PC-3 (cell line): ENCODE measurements at regions not wholly inside any gene's neighbourhood (a gene's known extent, or its start where the extent isn't known, plus 50 kb on each side); places are given as distances from the start of the nearest gene placed in this dataset.
"Not testable (repeated sequence)": the region's sequence is repeated elsewhere in the genome, so short reads cannot be mapped to it uniquely, and the experiment has no call there.

Experiments used
- ATAC-seq: fragments of 200-7000 bp; cut with Tn5 transposase; 2 replicates; pipeline ENCODE4 v1.9.1; 2020; ENCODE audit warnings: mild to moderate bottlenecking, moderate library complexity
- BruUV-seq: library from RNA; stranded (reverse); fragments of 400-500 nt; replicated peaks from 2 replicates; lab custom pipeline; 2021; lab: Mats Ljungman, UMichigan
- CTCF ChIA-PET: fragments of 300-600 bp; sonication (Branson Sonifier 250); formaldehyde crosslinking; loops from one replicate; lab custom pipeline; 2022; ENCODE audit warnings: antibody characterized with exemption; lab: Charles Lee
- POLR2A ChIA-PET: fragments of 300-600 bp; sonication (Branson Sonifier 250); formaldehyde crosslinking; loops from one replicate; lab custom pipeline; 2022; ENCODE audit warnings: antibody characterized with exemption; ENCODE audit not compliant: unreplicated experiment; lab: Charles Lee
- DNase-seq: peaks from one replicate; pipeline ENCODE4 v3.0.0-alpha.2; 2015
- H2AFZ ChIP-seq: fragments of 300-600 bp; sonication (generic); 2 replicates; pipeline ENCODE4 v1.6.0; 2016; ENCODE audit warnings: antibody characterized with exemption, low read length
- H3F3A ChIP-seq: fragments of 300-600 bp; sonication (generic); one replicate; pipeline ENCODE4 v1.6.0; 2017; ENCODE audit warnings: antibody characterized with exemption, low read length, control low read depth, mild to moderate bottlenecking; ENCODE audit not compliant: unreplicated experiment
- H3K27ac ChIP-seq: fragments of 300-600 bp; sonication (generic); 2 replicates; pipeline ENCODE4 v1.5.1; 2016; ENCODE audit warnings: mild to moderate bottlenecking, low read length
- H3K27me3 ChIP-seq: fragments of 300-600 bp; sonication (generic); 2 replicates; pipeline ENCODE4 v1.6.1; 2016; ENCODE audit warnings: low read length, mixed read lengths
- H3K36me3 ChIP-seq: fragments of 300-600 bp; sonication (generic); 2 replicates; pipeline ENCODE4 v1.6.1; 2016; ENCODE audit warnings: low read depth, mixed run types, low read length, mixed read lengths
- H3K4me1 ChIP-seq: fragments of 300-600 bp; sonication (generic); 2 replicates; pipeline ENCODE4 v1.5.1; 2016; ENCODE audit warnings: low read length; ENCODE audit not compliant: insufficient read depth
- H3K4me2 ChIP-seq: fragments of 300-600 bp; sonication (generic); 2 replicates; pipeline ENCODE4 v1.6.0; 2016; ENCODE audit warnings: low read length
- H3K4me3 ChIP-seq: fragments of 300-600 bp; sonication (generic); 2 replicates; pipeline ENCODE4 v1.5.1; 2016; ENCODE audit warnings: mild to moderate bottlenecking, low read length, mixed read lengths
- H3K79me2 ChIP-seq: fragments of 300-600 bp; sonication (generic); 2 replicates; pipeline ENCODE4 v1.6.1; 2017; ENCODE audit warnings: low read length, mixed read lengths
- H3K9ac ChIP-seq: fragments of 300-600 bp; sonication (generic); 2 replicates; pipeline ENCODE4 v1.6.0; 2016; ENCODE audit warnings: mild to moderate bottlenecking, low read length
- H3K9me2 ChIP-seq: fragments of 300-600 bp; sonication (generic); replicated peaks from 2 replicates; pipeline ENCODE4 v1.6.1; 2016; ENCODE audit warnings: mixed run types, low read length, mixed read lengths
- H3K9me3 ChIP-seq: fragments of 300-600 bp; sonication (generic); 2 replicates; pipeline ENCODE4 v1.6.1; 2016; ENCODE audit warnings: low read length, mixed read lengths
- H4K20me1 ChIP-seq: fragments of 300-600 bp; sonication (generic); 2 replicates; pipeline ENCODE4 v1.6.1; 2016; ENCODE audit warnings: low read length, mixed read lengths
- EZH2 ChIP-seq: fragments of 300-600 bp; sonication (generic); IDR thresholded peaks from one replicate; pipeline ENCODE4 v1.6.1; 2017; ENCODE audit warnings: antibody characterized with exemption, mild to moderate bottlenecking, low read length; ENCODE audit not compliant: unreplicated experiment
- EZH2phosphoT487 ChIP-seq: fragments of 300-600 bp; sonication (generic); IDR thresholded peaks from 2 replicates; pipeline ENCODE4 v1.6.1; 2018; ENCODE audit warnings: mild to moderate bottlenecking, antibody characterized with exemption, low read length, borderline replicate concordance
- intact Hi-C: fragments of 100-400 bp; cut with micrococcal nuclease; formaldehyde crosslinking; loops from 2 replicates; pipeline ENCODE4 v1.9.0; 2023
- TF ChIP-seq, protein P1 (sequence below): fragments of 300-600 bp; sonication (generic); conservative IDR thresholded peaks from 2 replicates; pipeline ENCODE4 v1.5.1; 2017; ENCODE audit warnings: antibody characterized with exemption, low read depth, mild to moderate bottlenecking, low read length

DNA sequence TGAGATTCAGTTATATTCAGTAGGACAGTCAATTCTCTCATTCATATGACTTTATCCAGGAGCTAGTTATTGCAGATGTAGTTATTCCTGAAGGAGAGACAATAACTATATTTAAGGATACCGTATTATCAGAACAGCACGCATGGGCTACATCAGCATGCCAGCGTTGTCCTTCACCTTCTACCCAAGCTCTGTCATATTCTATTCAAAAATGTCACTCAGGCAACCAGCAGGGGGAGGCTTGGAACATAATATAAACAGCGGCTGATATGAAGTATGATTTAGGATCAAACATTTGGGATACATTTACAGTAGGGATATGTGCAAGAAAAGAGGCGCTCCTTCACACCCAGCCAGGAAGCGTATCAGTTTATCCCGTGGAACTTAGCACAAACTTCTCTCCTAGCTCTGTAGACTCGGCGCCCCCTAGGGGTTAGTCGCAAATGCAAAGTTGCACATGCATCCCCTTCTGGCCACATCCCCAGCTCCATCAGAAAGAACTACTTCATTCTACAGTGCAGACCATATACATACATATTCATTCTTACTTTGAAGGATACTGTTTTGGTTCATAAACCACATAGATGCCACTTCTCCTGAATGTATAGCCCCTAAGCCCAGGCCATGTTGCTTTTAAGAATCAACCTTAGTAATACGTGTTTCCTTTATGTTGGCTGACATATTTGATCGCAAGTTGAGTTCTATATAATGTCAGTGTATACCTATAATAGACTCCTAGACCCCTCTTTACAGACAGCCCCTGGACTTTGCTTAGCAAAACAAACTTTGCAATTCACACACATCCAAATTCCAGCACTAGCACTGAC lies 759.4 kb downstream of the ADCYAP1 start:
- Histone ChIP-seq H3K9ac (no peak overlapping the region), H3K27ac (no peak overlapping the region), H3K4me3 (no peak overlapping the region), H3F3A (no peaks in the 10 kb centered on the region), H4K20me1 (no peaks in the 10 kb centered on the region), H3K79me2 (no peaks in the 10 kb centered on the region), H3K9me3 (no peaks in the 10 kb centered on the region), H3K27me3 (peaks cover 25% of the 10 kb centered on the region), H2AFZ (no peak overlapping the region), H3K4me2 (no peak overlapping the region), H3K4me1 (no peaks in the 10 kb centered on the region), H3K36me3 (peaks cover 2% of the 10 kb centered on the region; the same call in 1 of the 2 replicates), H3K9me2 (no peaks in the 10 kb centered on the region)
- peak; percentile 69 for DNase-seq
- POLR2A ChIA-PET = interaction anchor here (0.6 kb wide), 1 partner anchor 807 kb away, joined by 3 read pairs; no protein-coding TSS in a partner anchor
- CTCF ChIA-PET = no interaction called here
- intact Hi-C loops = loop anchor here (5.0 to 10.0 kb wide), 2 partner anchors 561 to 797 kb away; no protein-coding TSS in a partner anchor
- TF ChIP-seq EZH2 = no peak
- TF ChIP-seq, protein P1, sequence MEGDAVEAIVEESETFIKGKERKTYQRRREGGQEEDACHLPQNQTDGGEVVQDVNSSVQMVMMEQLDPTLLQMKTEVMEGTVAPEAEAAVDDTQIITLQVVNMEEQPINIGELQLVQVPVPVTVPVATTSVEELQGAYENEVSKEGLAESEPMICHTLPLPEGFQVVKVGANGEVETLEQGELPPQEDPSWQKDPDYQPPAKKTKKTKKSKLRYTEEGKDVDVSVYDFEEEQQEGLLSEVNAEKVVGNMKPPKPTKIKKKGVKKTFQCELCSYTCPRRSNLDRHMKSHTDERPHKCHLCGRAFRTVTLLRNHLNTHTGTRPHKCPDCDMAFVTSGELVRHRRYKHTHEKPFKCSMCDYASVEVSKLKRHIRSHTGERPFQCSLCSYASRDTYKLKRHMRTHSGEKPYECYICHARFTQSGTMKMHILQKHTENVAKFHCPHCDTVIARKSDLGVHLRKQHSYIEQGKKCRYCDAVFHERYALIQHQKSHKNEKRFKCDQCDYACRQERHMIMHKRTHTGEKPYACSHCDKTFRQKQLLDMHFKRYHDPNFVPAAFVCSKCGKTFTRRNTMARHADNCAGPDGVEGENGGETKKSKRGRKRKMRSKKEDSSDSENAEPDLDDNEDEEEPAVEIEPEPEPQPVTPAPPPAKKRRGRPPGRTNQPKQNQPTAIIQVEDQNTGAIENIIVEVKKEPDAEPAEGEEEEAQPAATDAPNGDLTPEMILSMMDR = peak; percentile 98
- peak; percentile 77 for ATAC-seq
- BruUV-seq = no TSS peak

DNA sequence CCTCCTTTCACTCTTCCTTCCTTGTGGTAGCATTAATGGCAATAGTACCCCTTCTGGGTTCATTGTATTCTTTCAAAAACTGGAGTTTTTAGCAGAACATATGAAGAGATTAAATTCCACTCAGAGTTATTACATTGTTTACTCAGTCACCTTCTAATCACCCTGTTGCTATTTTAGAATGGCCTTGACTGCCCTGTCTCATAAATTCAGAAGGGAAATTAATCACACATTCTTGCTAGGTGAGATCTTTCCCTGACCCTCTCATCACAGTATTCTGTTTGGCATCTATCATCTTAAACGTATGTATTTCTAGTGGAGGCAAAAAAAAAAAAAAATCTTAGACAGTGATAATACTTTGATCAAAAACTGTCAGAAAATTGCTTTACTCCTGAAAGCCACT lies 760.4 kb downstream of the ADCYAP1 start:
- CTCF ChIA-PET = no interaction called here
- H3K4me3 ChIP-seq = no peak overlapping the region
- no peaks in the 10 kb centered on the region for H4K20me1 ChIP-seq
- H3K9me2 ChIP-seq = no peaks in the 10 kb centered on the region
- H3K4me2 ChIP-seq = no peak overlapping the region
- intact Hi-C loops = loop anchor here (10.0 kb wide), 1 partner anchor 560 kb away; no protein-coding TSS in a partner anchor
- H3F3A ChIP-seq = no peaks in the 10 kb centered on the region
- H3K79me2 ChIP-seq = no peaks in the 10 kb centered on the region
- DNase-seq (no peak), ATAC-seq (no peak)
- H3K4me1 ChIP-seq = no peaks in the 10 kb centered on the region
- no peak overlapping the region for H3K9ac ChIP-seq
- H3K9me3 ChIP-seq = no peaks in the 10 kb centered on the region
- H2AFZ ChIP-seq = no peak overlapping the region
- no peak overlapping the region for H3K27ac ChIP-seq
- H3K36me3 ChIP-seq = peaks cover 2% of the 10 kb centered on the region; the same call in 1 of the 2 replicates
- H3K27me3 ChIP-seq = peaks cover 15% of the 10 kb centered on the region; the same call in 1 of the 2 replicates
- POLR2A ChIA-PET = no interaction called here
- TF ChIP-seq EZH2phosphoT487 (no peak), EZH2 (no peak)
- TF ChIP-seq, protein P1 = no peak
- no TSS peak for BruUV-seq

DNA sequence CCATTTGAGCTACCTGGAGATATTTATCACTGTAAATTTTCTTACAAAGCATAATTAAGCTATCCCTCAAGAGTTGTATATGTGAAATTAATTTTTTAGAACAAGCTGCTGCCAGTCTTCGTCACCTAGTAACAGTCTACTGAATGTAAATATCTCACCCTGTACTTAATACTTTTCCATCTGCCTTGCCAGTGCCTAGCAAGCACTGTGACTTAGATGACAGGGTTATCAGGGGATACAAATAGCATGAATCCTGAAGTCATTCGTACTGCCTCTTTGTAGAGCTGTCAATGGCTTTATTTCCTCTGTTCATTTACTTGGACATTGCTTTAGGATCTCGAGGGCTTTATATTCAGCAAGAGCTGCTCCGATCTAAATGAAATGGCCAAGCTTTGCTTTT lies 763.6 kb downstream of the ADCYAP1 start:
- H3K79me2 ChIP-seq = no peaks in the 10 kb centered on the region
- H3K9ac ChIP-seq = no peak overlapping the region
- TF ChIP-seq EZH2phosphoT487 (no peak), EZH2 (no peak)
- TF ChIP-seq, protein P1 = no peak
- intact Hi-C loops = loop anchor here (10.0 kb wide), 1 partner anchor 557 kb away; no protein-coding TSS in a partner anchor
- no peak for ATAC-seq
- 0 out of 2 replicates have a peak, but pooled peaks cover 3% of the 10 kb centered on the region for H3K27me3 ChIP-seq
- no peaks in the 10 kb centered on the region for H4K20me1 ChIP-seq
- no peak overlapping the region for H3K27ac ChIP-seq
- ChIA-PET CTCF (no interaction called here), POLR2A (no interaction called here)
- no TSS peak for BruUV-seq
- DNase-seq = no peak
- no peak overlapping the region for H3K4me2 ChIP-seq
- no peaks in the 10 kb centered on the region for H3K4me1 ChIP-seq
- no peak overlapping the region for H3K4me3 ChIP-seq
- H3K9me3 ChIP-seq = no peaks in the 10 kb centered on the region
- no peaks in the 10 kb centered on the region for H3F3A ChIP-seq
- peaks cover 2% of the 10 kb centered on the region; the same call in 1 of the 2 replicates for H3K36me3 ChIP-seq
- 0 out of 2 replicates have a peak, but pooled peaks cover 3% of the 10 kb centered on the region for H3K9me2 ChIP-seq
- H2AFZ ChIP-seq = no peak overlapping the region

DNA sequence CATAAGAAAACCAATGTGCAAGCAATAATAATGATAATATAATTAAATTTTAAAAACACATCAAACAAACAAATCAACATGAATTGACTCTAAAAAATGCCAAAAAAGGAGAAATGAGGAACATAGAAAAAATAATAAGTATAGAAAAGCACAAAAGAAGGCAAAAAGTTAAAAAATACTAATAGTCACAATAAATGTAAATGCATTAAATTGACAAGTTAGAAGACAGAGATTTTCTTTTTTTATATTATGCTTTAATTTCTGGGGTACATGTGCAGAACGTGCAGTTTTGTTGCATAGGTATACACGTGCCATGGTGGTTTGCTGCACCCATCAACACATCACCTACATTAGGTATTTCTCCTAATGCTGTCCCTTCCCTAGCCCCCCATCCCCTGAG lies 767.0 kb downstream of the ADCYAP1 start:
- H3K27ac ChIP-seq, H3K4me3 ChIP-seq, H3K9me3 ChIP-seq, H3K79me2 ChIP-seq, H3K4me2 ChIP-seq, CTCF ChIA-PET, POLR2A ChIA-PET, H3K27me3 ChIP-seq, DNase-seq, H3K36me3 ChIP-seq, H3K9ac ChIP-seq, ATAC-seq, H2AFZ ChIP-seq, H4K20me1 ChIP-seq, BruUV-seq, H3F3A ChIP-seq, H3K4me1 ChIP-seq, intact Hi-C loops, H3K9me2 ChIP-seq: not testable (repeated sequence)
